ENCODE measurements at regions not wholly inside any gene's neighbourhood (a gene's known extent, or its start where the extent isn't known, plus 50 kb on each side); places are given as distances from the start of the nearest gene placed in this dataset.
"Not testable (repeated sequence)": the region's sequence is repeated elsewhere in the genome, so short reads cannot be mapped to it uniquely, and the experiment has no call there.

GRCh38 chr5:135279328-135279727 is 119.7 kb downstream of the MACROH2A1 start:
- no peak for DNase-seq
- ATAC-seq = no peak
- intact Hi-C loops (cut with DNase I) = no loop called here

GRCh38 chr5:135276151-135276550 is 122.9 kb downstream of the MACROH2A1 start:
- ATAC-seq (no peak), DNase-seq (no peak)
- intact Hi-C loops (cut with DNase I) = no loop called here

- ATAC-seq (no peak), DNase-seq (no peak)
- intact Hi-C loops (cut with DNase I) = no loop called here
Observed at GRCh38 chr5:135273212-135273611, 125.8 kb downstream of the MACROH2A1 start.

GRCh38 chr5:135272311-135272805 is 126.7 kb downstream of the MACROH2A1 start:
- intact Hi-C loops (cut with DNase I) = no loop called here
- ATAC-seq (no peak), DNase-seq (no peak)

GRCh38 chr5:135271533-135272310 is 127.3 kb downstream of the MACROH2A1 start:
- intact Hi-C loops (cut with DNase I) = no loop called here
- no peak for ATAC-seq
- DNase-seq = no peak

- intact Hi-C loops (cut with DNase I) = no loop called here
- DNase-seq = no peak
- ATAC-seq = no peak
Observed at GRCh38 chr5:135269931-135270421, 129.1 kb downstream of the MACROH2A1 start.

GRCh38 chr5:135269199-135269598 is 129.8 kb downstream of the MACROH2A1 start:
- ATAC-seq (no peak), DNase-seq (no peak)
- intact Hi-C loops (cut with DNase I) = no loop called here

- no peak for ATAC-seq
- intact Hi-C loops (cut with DNase I) = no loop called here
Observed at GRCh38 chr5:135266975-135267374, 132.1 kb downstream of the MACROH2A1 start.

GRCh38 chr5:135266303-135266635 is 132.8 kb downstream of the MACROH2A1 start:
- ATAC-seq = peak in 1 of 2 donors; percentile 35
- intact Hi-C loops (cut with DNase I) = no loop called here

More at GRCh38 chr5:135266975-135267374, 132.1 kb downstream of the MACROH2A1 start:
- no peak for DNase-seq

GRCh38 chr5:135265497-135266302 is 133.3 kb downstream of the MACROH2A1 start:
- DNase-seq (no peak), ATAC-seq (peak in 1 of 2 donors; percentile 90)
- intact Hi-C loops (cut with DNase I) = no loop called here

More at GRCh38 chr5:135266303-135266635, 132.8 kb downstream of the MACROH2A1 start:
- DNase-seq = no peak

GRCh38 chr5:135264451-135265440 is 134.3 kb downstream of the MACROH2A1 start:
- intact Hi-C loops (cut with DNase I) = no loop called here
- DNase-seq (no peak), ATAC-seq (no peak)

GRCh38 chr5:135263022-135263668 is 135.9 kb downstream of the MACROH2A1 start:
- intact Hi-C loops (cut with DNase I) = no loop called here
- ATAC-seq (peak in 1 of 2 donors; percentile 62), DNase-seq (no peak)

GRCh38 chr5:135262364-135262763 is 136.7 kb downstream of the MACROH2A1 start:
- intact Hi-C loops (cut with DNase I) = no loop called here
- DNase-seq = no peak

GRCh38 chr5:135260108-135260507 is 138.9 kb downstream of the MACROH2A1 start:
- ATAC-seq; intact Hi-C loops (cut with DNase I); DNase-seq: not testable (repeated sequence)

More at GRCh38 chr5:135262364-135262763, 136.7 kb downstream of the MACROH2A1 start:
- ATAC-seq = no peak

GRCh38 chr5:135255461-135256178 is 143.4 kb downstream of the MACROH2A1 start:
- DNase-seq (no peak), ATAC-seq (peak in 1 of 2 donors; percentile 85)
- intact Hi-C loops (cut with DNase I) = no loop called here

- DNase-seq = no peak
- intact Hi-C loops (cut with DNase I) = no loop called here
- no peak for ATAC-seq
Observed at GRCh38 chr5:135254183-135254582, 144.8 kb downstream of the MACROH2A1 start.

- ATAC-seq (no peak), DNase-seq (no peak)
- intact Hi-C loops (cut with DNase I) = no loop called here
Observed at GRCh38 chr5:135253601-135254178, 145.3 kb downstream of the MACROH2A1 start.
